Astrocyte of the spinal cord (primary cell): ENCODE measurements at regions not wholly inside any gene's neighbourhood (a gene's known extent, or its start where the extent isn't known, plus 50 kb on each side); places are given as distances from the start of the nearest gene placed in this dataset.

Experiments used
- DNase-seq: peaks from one replicate; pipeline ENCODE4 v3.0.0; 2011; ENCODE audit warnings: low read depth, low spot score
- H3K4me3 ChIP-seq: 2 replicates; pipeline ENCODE4 v1.5.1; 2011; ENCODE audit warnings: low read depth, mild to moderate bottlenecking, low read length, moderate library complexity
- CTCF ChIP-seq: IDR thresholded peaks from 2 replicates; pipeline ENCODE4 v1.5.1; 2012; ENCODE audit warnings: low read depth, mild to moderate bottlenecking, low read length, inconsistent platforms
- in situ Hi-C: cut with HindIII; loops from 2 replicates; pipeline ENCODE4 v1.10.0; 2017; ENCODE audit warnings: low sequenced_read_pairs

GRCh38 chr7:121510858-121511482, 114.9 kb upstream of the FAM3C start:
- in situ Hi-C loops: no loop called here

GRCh38 chr7:121510302-121510701, 114.2 kb upstream of the FAM3C start:
- DNase-seq: no peak
- H3K4me3 ChIP-seq: no peak overlapping the region
- in situ Hi-C loops: no loop called here
- TF ChIP-seq CTCF: no peak

More at GRCh38 chr7:121510858-121511482, 114.9 kb upstream of the FAM3C start:
- no peak for TF ChIP-seq CTCF
- no peak overlapping the region for H3K4me3 ChIP-seq
- DNase-seq: no peak

- no peak for TF ChIP-seq CTCF
- in situ Hi-C loops: no loop called here
Observed at GRCh38 chr7:121505540-121506182, 109.6 kb upstream of the FAM3C start.

GRCh38 chr7:121505021-121505420, 108.9 kb upstream of the FAM3C start:
- in situ Hi-C loops: no loop called here
- peak; percentile 34 for DNase-seq
- H3K4me3 ChIP-seq: no peak overlapping the region
- no peak for TF ChIP-seq CTCF

More at GRCh38 chr7:121505540-121506182, 109.6 kb upstream of the FAM3C start:
- no peak for DNase-seq
- no peak overlapping the region for H3K4me3 ChIP-seq

GRCh38 chr7:121504482-121504881, 108.4 kb upstream of the FAM3C start:
- no peak for TF ChIP-seq CTCF
- in situ Hi-C loops: no loop called here
- peak; percentile 83 for DNase-seq
- no peak overlapping the region for H3K4me3 ChIP-seq

- in situ Hi-C loops: no loop called here
- no peak overlapping the region for H3K4me3 ChIP-seq
- DNase-seq: no peak
- no peak for TF ChIP-seq CTCF
Observed at GRCh38 chr7:121503730-121504129, 107.6 kb upstream of the FAM3C start.
